Smooth muscle cell (in vitro differentiated cells): ENCODE measurements at regions not wholly inside any gene's neighbourhood (a gene's known extent, or its start where the extent isn't known, plus 50 kb on each side); places are given as distances from the start of the nearest gene placed in this dataset.

Source experiments
- DNase-seq: peaks from one replicate; lab custom pipeline; 2025; ENCODE audit not compliant: unreplicated experiment; lab: John Stamatoyannopoulos, UW
- H2AFZ ChIP-seq: fragments of 200-600 bp; sonication (generic); 2 replicates; pipeline ENCODE4 v1.6.0; 2016; ENCODE audit warnings: antibody characterized with exemption, low read depth, mild to moderate bottlenecking
- H3F3A ChIP-seq: fragments of 200-600 bp; sonication (generic); 2 replicates; pipeline ENCODE4 v1.6.0; 2017; ENCODE audit warnings: antibody characterized with exemption, low read depth
- H3K27ac ChIP-seq: fragments of 200-600 bp; sonication (generic); 2 replicates; pipeline ENCODE4 v1.5.1; 2016; ENCODE audit warnings: low read depth, mild to moderate bottlenecking
- H3K27me3 ChIP-seq: fragments of 200-600 bp; sonication (generic); 2 replicates; pipeline ENCODE4 v1.6.1; 2016; ENCODE audit warnings: low read depth, mild to moderate bottlenecking
- H3K36me3 ChIP-seq: fragments of 200-600 bp; sonication (generic); 2 replicates; pipeline ENCODE4 v1.5.1; 2016; ENCODE audit warnings: low read depth
- H3K4me1 ChIP-seq: fragments of 200-600 bp; sonication (generic); 2 replicates; pipeline ENCODE4 v1.5.1; 2016; ENCODE audit warnings: low read depth
- H3K4me2 ChIP-seq: fragments of 200-600 bp; sonication (generic); 2 replicates; pipeline ENCODE4 v1.6.0; 2016; ENCODE audit warnings: mild to moderate bottlenecking
- H3K4me3 ChIP-seq: fragments of 200-600 bp; sonication (generic); 2 replicates; pipeline ENCODE4 v1.5.1; 2016; ENCODE audit warnings: mild to moderate bottlenecking
- H3K79me2 ChIP-seq: fragments of 200-600 bp; sonication (generic); 2 replicates; pipeline ENCODE4 v1.6.0; 2016; ENCODE audit warnings: low read depth, mild to moderate bottlenecking
- H3K9ac ChIP-seq: fragments of 200-600 bp; sonication (generic); 2 replicates; pipeline ENCODE4 v1.6.0; 2016; ENCODE audit warnings: low read depth
- H3K9me3 ChIP-seq: fragments of 200-600 bp; sonication (generic); replicated peaks from 2 replicates; pipeline ENCODE4 v1.5.1; 2016; ENCODE audit warnings: low read depth
- H4K20me1 ChIP-seq: fragments of 200-600 bp; sonication (generic); 2 replicates; pipeline ENCODE4 v1.6.0; 2016; ENCODE audit warnings: low read depth
- CTCF ChIP-seq: fragments of 200-600 bp; sonication (generic); IDR thresholded peaks from 2 replicates; pipeline ENCODE4 v1.5.1; 2017; ENCODE audit warnings: borderline replicate concordance, mild to moderate bottlenecking, antibody characterized with exemption; ENCODE audit not compliant: insufficient read depth, poor library complexity, severe bottlenecking
- WGBS: methylation state at CpG from one replicate; pipeline ENCODE4 v1.1.7; 2016; ENCODE audit warnings: low lambda C conversion rate; 5-methylcytosine and 5-hydroxymethylcytosine counted together

- Histone ChIP-seq H3K4me2 (no peak overlapping the region), H2AFZ (no peak overlapping the region), H3K36me3 (no peaks in the 10 kb centered on the region), H3K9me3 (no peaks in the 10 kb centered on the region), H3K4me3 (no peak overlapping the region), H3K79me2 (no peaks in the 10 kb centered on the region), H3F3A (no peaks in the 10 kb centered on the region), H3K27ac (no peak overlapping the region), H3K9ac (no peak overlapping the region), H4K20me1 (no peaks in the 10 kb centered on the region), H3K27me3 (no peaks in the 10 kb centered on the region), H3K4me1 (no peaks in the 10 kb centered on the region)
- 88% methylated on average over 3 of the region's 3 CpGs for WGBS
- TF ChIP-seq CTCF: no peak
- DNase-seq: no peak
Observed at GRCh38 chr2:194079989-194080388, 1577.0 kb upstream of the SLC39A10 start.

- H3K4me2 ChIP-seq: no peak overlapping the region
- no peaks in the 10 kb centered on the region for H3K79me2 ChIP-seq
- H2AFZ ChIP-seq: no peak overlapping the region
- no peaks in the 10 kb centered on the region for H4K20me1 ChIP-seq
- no peaks in the 10 kb centered on the region for H3F3A ChIP-seq
- no peak for DNase-seq
- no peak overlapping the region for H3K9ac ChIP-seq
- no peak overlapping the region for H3K4me3 ChIP-seq
- no peaks in the 10 kb centered on the region for H3K36me3 ChIP-seq
- no peaks in the 10 kb centered on the region for H3K27me3 ChIP-seq
- no peaks in the 10 kb centered on the region for H3K4me1 ChIP-seq
- H3K9me3 ChIP-seq: no peaks in the 10 kb centered on the region
- no peak for TF ChIP-seq CTCF
- no peak overlapping the region for H3K27ac ChIP-seq
Observed at GRCh38 chr2:194077366-194077765, 1579.7 kb upstream of the SLC39A10 start.

- Histone ChIP-seq H3K79me2 (no peaks in the 10 kb centered on the region), H3K36me3 (no peaks in the 10 kb centered on the region), H3K9ac (no peak overlapping the region), H3K9me3 (no peaks in the 10 kb centered on the region), H3K4me1 (no peaks in the 10 kb centered on the region), H2AFZ (no peak overlapping the region), H4K20me1 (no peaks in the 10 kb centered on the region), H3K4me2 (no peak overlapping the region), H3K27ac (no peak overlapping the region), H3F3A (no peaks in the 10 kb centered on the region), H3K4me3 (no peak overlapping the region), H3K27me3 (no peaks in the 10 kb centered on the region)
- TF ChIP-seq CTCF: no peak
- 80% methylated on average over 3 of the region's 3 CpGs for WGBS
- DNase-seq: no peak
Observed at GRCh38 chr2:194062401-194062800, 1594.6 kb upstream of the SLC39A10 start.

GRCh38 chr2:194060269-194060668 lies 1596.8 kb upstream of the SLC39A10 start:
- Histone ChIP-seq H3K27me3 (no peaks in the 10 kb centered on the region), H3K4me2 (no peak overlapping the region), H3K4me3 (no peak overlapping the region), H3K27ac (no peak overlapping the region), H3F3A (no peaks in the 10 kb centered on the region), H3K79me2 (no peaks in the 10 kb centered on the region), H3K9me3 (no peaks in the 10 kb centered on the region), H4K20me1 (no peaks in the 10 kb centered on the region), H3K36me3 (no peaks in the 10 kb centered on the region), H3K9ac (no peak overlapping the region), H2AFZ (no peak overlapping the region), H3K4me1 (no peaks in the 10 kb centered on the region)
- DNase-seq: no peak
- WGBS: 84% methylated on average over 3 of the region's 3 CpGs
- no peak for TF ChIP-seq CTCF
